ENCODE measurements at regions not wholly inside any gene's neighbourhood (a gene's known extent, or its start where the extent isn't known, plus 50 kb on each side); places are given as distances from the start of the nearest gene placed in this dataset.
A peak's percentile ranks its signal among the peaks of the same experiment; 100 is the strongest.

DNA sequence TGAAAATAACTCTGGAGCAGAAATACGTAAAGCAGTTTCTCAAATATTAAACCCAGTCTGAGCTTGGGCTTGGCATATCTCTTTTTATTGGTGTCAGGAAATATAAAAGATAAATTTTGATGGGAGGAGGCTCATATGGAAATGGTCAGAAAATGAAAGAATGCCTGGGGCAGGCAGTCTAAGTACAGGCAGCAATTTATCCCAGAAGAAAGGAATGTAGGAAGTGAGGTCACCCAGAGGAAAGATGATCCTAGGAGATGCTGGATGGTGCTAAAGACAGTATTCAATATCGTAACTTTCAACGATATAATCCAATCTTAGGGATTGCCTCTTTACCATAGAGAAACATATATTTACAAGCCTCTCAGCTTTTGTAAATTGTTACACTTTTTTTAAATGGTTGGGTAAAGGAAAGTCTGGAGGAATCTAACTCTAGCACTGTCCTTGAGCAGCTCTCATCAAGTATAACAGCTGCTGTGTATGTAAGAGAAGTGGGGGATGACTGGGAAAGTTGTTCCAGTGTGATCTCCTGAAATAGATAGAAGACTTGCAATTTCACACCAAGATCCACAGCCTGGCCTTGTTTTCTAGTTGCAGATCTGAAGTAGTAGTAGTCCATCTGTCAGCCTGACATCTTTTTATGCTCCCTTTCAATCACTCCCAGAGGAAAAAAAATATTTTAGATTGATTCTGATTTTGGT is 256.9 kb upstream of the SASH1 start:
- peak in 8 of 58 donors; percentile 1 to 65 (median 20) for DNase-seq

- no peak for DNase-seq
Measured at GRCh38 chr6:148086386-148086785, 256.3 kb upstream of the SASH1 start.

DNA sequence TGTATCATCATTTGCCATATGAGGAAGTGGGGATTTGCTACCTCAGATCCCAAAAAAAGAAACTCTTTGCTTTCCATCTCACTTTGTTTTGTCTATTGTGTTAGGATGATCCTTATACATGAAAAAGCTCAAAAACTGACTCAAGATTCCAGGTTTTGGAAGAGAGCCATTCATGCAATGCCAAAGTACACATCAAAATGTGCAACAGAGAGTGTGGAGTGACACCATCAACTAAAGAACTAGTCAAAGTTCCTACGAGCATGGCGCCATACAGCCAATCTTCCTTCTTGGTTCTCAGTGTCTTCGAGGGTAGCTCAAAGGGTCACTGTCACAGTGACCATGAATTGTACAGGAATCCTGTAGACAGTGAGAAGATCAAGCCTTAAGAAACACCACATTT is 255.8 kb upstream of the SASH1 start:
- no peak for DNase-seq

GRCh38 chr6:148087659-148088058 is 255.0 kb upstream of the SASH1 start:
- DNase-seq, result no peak

GRCh38 chr6:148090326-148090725 is 252.3 kb upstream of the SASH1 start:
- DNase-seq, result no peak

DNA sequence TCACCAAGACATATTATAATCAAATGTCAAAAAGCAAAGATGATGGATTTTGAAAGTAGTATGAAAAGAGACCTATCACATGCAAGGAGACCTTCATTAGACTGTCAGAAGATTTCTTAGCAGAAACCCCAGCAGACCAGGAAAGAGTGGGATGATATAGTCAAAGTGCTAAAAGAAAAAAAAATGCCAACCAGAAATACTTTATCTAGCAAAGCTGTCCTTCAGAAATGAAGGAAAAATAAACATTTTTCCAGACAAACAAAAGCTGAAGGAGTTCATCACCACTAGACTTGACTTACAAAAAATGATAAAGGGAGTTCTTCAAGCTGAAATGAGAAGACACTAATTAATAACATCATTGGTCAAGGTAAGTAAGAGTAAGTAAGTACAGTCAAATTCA is 251.2 kb upstream of the SASH1 start:
- no peak for DNase-seq

- no peak for DNase-seq
Measured at GRCh38 chr6:148103436-148103835, 239.2 kb upstream of the SASH1 start.

DNA sequence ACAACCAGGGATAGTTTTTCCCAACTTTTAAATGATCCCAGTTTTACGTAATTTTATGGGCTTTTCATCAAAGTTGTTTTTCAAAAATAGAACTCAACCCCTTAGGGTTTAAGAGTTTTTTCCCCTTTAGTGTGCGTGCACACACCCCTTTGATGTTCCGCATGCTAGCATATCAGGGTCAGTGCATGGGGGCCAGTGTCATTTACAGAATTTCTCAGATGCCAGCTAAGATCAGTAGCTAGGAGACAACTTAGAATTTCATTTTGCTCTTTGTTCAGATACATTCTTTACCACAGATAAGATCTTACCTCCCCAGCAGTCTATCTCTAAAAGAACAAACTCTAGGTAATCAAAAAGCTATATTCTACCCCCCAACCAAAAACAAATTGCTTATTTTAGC is 238.5 kb upstream of the SASH1 start:
- no peak for DNase-seq

DNA sequence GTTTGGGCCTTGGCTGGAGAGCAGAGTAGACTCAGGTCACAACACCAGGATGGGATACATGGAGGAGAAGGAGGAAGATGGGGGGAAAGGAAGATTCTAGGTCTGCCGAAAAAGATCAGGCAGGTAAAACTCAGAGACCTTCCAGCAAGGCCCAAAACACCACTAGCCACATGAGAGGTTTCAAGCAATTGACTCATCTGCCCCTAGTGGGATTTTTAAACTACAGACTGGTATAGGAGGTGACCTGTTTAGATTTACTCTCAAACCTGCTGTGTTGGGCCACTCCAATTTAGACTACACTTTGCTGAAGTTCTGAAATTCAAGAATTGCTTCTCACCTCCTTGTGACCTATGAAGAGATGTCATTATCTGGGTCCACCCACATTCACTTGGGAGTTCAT is 236.9 kb upstream of the SASH1 start:
- no peak for DNase-seq

DNA sequence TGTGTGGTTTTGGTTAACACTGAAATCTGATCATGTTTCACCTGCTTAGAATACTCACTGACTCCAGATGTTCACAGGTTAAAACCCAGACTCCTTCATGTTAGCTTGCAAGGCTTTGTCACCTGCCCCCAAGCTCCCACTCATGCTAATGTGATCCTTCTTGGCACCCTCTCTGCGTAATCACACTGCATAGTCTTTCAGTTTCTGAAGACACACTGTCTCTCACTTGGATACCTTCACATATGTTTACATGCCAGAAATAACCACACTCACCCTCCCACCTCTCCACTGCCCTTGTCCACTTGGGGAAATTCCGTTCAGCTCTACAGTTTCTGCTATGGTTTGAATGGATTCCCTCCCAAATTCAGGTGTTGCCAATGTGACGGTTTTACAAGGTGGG is 234.7 kb upstream of the SASH1 start:
- DNase-seq, result no peak

- peak in 1 of 58 donors; percentile 0 for DNase-seq
Measured at GRCh38 chr6:148109732-148110131, 232.9 kb upstream of the SASH1 start.

DNA sequence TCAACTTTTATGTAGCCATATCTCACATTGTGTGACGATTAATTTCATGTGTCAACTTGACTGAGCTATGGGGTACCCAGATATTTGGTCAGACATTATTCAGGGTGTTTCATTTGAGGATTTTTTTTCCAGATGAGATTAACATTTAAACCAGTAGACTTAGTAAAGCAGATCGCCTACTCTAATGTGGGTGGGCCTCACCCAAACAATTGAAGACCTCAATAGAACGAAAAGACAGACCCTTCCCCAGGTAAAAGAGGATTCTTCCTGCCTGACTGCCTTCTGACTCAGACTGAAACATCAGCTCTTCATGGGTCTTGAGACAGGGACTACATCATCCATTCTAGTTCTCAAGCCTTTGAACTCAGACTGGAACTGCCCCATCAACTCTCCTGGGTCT is 231.7 kb upstream of the SASH1 start:
- no peak for DNase-seq

DNA sequence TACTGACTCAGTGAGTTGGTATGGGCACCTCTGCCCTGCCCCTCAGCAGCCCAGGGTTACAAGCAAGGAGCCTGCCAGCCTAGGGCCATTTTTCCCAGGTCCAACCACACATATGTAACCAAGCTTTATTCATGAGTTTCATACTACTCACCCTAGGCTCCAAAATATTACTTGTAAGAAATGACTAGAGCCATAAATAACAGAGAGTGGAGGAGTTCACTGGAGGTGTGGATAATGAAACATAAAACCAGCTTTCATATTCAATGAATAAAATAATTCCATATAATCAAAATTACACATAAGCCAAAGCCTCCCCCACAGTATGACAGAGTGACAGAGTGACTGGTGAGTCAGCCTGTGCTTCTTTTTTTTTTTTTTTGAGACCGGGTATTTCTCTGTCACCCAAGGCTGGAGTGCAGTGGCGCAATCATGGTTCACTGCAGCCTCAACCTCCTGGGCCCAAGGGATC is 229.8 kb upstream of the SASH1 start:
- DNase-seq, result no peak

DNA sequence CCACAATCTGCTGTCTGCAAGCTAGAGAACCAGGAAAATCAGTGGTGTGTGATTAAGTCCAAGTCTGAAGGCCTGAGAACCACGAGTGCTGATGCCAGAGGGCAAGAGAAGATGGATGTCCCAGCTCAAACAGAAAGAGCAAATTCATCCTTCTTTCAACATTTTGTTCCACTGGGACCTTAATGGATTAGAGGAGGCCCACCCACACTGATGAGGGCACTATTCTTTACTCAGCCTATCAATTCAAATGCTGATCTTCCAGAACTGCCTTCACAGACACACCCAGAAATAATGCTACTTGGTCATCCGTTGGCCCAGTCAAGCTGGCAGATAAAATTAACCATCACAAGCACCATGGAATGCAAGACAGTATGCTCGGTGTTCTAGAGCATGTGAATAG is 226.6 kb upstream of the SASH1 start:
- no peak for DNase-seq

GRCh38 chr6:148118244-148118643 is 224.4 kb upstream of the SASH1 start:
- DNase-seq, result no peak

DNA sequence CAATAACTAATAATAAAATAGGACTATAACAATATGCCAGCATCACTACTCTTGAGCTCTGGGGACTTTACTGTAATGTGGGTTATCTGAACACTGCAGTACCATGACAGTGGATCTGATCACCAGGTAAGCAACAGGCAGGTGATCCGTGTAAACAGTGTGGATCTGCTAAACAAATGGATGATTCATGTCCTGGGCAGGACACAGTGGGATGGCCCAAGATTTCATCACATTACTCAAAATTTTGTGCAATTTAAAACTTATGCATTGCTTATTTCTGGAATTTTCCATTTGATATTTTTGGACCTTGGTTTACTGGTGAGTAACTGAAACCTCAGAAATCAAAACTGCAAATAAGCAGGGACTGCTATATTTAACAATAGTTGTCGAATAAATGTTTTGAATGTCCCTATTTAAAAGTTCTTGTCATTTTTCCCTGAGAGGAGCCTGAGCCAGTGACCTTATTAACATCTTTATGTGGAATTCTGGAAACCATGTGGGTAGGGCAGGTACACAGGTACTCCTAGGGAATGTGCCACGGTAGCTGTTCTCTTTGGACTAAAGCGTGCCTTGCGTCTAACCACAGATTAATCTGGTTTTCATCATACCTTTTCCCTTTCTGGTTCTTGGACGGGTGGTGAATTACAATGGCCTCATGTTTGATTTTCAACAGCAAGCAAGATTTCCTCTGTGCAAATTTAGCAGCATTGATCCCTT is 214.5 kb upstream of the SASH1 start:
- no peak for DNase-seq

DNA sequence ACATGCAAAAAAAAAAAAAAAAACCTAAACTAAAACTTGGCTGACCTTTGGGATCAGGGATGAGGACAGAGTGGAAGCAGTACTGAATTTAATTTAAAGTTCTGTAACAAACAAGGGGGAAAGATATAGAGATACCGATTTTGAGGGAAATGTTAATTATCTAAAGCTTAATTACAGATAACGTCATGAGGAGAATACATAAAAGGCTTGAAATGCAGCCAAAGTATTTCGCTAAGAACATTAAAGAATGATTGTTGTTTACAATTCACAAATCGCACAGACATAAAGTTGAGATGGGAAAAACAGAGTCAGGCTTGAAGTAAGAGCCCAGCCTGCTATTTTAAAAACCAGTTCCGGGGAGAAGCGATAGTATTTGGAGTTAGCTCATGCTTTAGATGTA is 208.0 kb upstream of the SASH1 start:
- DNase-seq, result no peak

DNA sequence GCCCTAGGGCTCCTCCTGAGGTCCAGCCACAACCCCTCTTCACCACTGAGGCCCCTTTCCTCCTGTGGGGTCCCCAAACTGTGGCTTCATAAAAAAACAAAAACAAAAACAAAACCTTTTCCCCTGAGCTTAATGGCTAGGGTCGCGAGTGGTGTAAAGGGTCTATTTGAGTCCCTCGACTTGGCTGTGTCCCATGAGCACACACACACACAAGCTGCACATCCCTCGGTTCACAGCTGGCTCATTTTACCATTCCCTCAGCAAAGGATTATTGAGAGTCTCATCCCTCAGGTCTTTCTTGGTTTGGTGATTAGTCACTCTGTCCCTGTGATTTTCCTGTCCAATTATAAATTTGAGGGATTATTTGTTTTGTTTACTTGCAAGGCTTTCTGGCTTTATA is 206.1 kb upstream of the SASH1 start:
- no peak for DNase-seq

DNA sequence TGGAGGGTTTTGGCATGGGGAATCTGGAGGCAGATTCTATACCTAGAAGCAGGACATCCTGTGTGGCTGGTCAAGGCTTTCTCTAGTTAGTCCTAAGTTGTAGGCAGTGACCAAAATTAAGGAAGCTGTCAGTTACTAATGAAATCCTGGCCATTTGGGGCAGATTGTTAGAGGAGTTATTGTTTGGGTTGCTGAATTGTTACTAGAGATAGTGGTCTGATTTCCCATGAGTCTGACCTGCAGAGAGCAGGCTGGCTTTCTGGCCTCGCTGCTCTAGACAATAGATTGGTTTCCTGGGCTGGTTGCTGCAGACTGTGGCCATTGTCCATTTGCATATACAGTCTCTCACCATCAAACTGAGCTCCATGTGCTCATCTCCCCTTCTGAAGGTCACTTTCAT is 205.0 kb upstream of the SASH1 start:
- no peak for DNase-seq

DNA sequence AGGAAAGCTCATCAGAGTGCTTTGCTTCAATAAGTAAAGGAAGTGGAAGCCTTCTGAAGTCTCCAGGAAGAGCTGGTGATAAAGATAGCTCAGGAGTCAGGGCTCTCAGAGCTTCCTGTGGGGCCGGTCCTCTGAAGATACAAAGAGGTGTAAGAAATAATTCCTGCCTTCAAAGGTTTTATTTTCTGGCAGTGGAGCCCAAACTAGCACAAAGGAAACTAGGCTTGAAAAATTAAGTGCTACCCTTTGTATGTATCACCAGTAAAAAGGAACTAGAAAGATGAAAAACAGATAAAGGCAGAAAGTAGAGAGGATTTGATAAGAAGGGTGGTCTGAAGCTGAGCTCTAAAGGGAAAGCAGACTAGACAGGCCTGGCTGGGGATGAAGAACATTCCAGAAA is 204.1 kb upstream of the SASH1 start:
- DNase-seq, result no peak

DNA sequence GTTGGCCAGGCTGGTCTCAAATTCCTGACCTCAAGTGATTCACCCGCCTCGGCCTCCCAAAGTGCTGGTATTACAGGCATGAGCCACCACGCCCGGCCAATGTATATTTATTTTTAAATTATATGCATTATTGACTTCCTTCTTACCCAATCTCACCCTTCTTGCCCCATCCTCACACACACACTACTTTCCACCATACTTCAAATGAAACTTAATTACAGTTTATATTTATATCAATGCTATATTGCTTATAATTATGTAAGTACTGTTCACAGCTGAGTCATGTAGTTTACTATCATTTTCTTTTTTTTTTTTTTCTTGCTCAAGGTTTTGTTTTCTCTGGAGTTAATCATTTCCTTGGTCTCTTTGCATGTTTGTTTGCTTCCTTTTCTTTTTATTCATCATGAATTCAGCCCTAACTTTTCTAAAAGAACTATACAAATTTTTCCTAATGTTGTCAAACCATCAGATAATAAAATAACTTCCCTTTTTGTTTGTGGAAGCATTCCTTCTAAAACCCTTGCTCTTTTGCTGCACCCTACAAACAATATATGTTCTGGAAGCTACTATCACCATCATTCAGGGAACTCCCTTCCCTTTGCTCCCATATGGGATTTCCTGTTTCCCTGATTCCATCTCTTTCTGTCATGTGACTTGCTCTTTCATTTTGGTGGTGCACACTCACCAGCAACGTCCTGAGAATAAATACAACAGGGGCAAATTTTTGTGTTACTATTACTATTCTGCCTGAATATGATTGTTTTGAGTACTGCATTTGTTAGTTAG is 201.7 kb upstream of the SASH1 start:
- no peak for DNase-seq

GRCh38 chr6:148142821-148143220 is 199.8 kb upstream of the SASH1 start:
- no peak for DNase-seq

Data from anterior cingulate cortex (tissue), 58 donors.